PC-3 (cell line): ENCODE measurements at regions not wholly inside any gene's neighbourhood (a gene's known extent, or its start where the extent isn't known, plus 50 kb on each side); places are given as distances from the start of the nearest gene placed in this dataset.

Experiments used
- CTCF ChIP-seq: fragments of 300-600 bp; sonication (generic); conservative IDR thresholded peaks from 2 replicates; pipeline ENCODE4 v1.5.1; 2017; ENCODE audit warnings: antibody characterized with exemption, low read depth, mild to moderate bottlenecking, low read length
- EZH2 ChIP-seq: fragments of 300-600 bp; sonication (generic); IDR thresholded peaks from one replicate; pipeline ENCODE4 v1.6.1; 2017; ENCODE audit warnings: antibody characterized with exemption, mild to moderate bottlenecking, low read length; ENCODE audit not compliant: unreplicated experiment
- EZH2phosphoT487 ChIP-seq: fragments of 300-600 bp; sonication (generic); IDR thresholded peaks from 2 replicates; pipeline ENCODE4 v1.6.1; 2018; ENCODE audit warnings: mild to moderate bottlenecking, antibody characterized with exemption, low read length, borderline replicate concordance

- TF ChIP-seq CTCF (no peak), EZH2phosphoT487 (no peak), EZH2 (no peak)
Observed at GRCh38 chr1:38117444-38117887, 70.9 kb upstream of the POU3F1 start.
